ENCODE measurements at regions not wholly inside any gene's neighbourhood (a gene's known extent, or its start where the extent isn't known, plus 50 kb on each side); places are given as distances from the start of the nearest gene placed in this dataset.

GRCh38 chr1:69081668-69082067 lies 486.1 kb upstream of the LRRC7 start:
- Histone ChIP-seq H3K27me3 (ENCODE audit: control insufficient read depth in 3 of 3, insufficient read depth in 3 of 3, low read length in 2 of 3) (no peaks in the 10 kb centered on the region), H3K9me3 (ENCODE audit: control insufficient read depth in 4 of 4, insufficient read depth in 3 of 4, low read length in 3 of 4) (no peaks in the 10 kb centered on the region), H3K36me3 (ENCODE audit: control insufficient read depth in 4 of 4, insufficient read depth in 4 of 4, low read length in 4 of 4) (no peaks in the 10 kb centered on the region), H3K4me1 (ENCODE audit: control insufficient read depth in 5 of 5, insufficient read depth in 5 of 5, low read length in 5 of 5) (peaks cover 0 to 5% (median 0%) of the 10 kb centered on the region in 5 donors), H3K4me3 (no peak overlapping the region), H3K9ac (ENCODE audit: insufficient read depth in 1 of 2, low read length in 2 of 2) (no peak overlapping the region), H3K27ac (ENCODE audit: low read depth in 1 of 2, low read length in 1 of 2) (no peak overlapping the region)
- ATAC-seq (ENCODE audit: insufficient read depth, low FRiP score) = no peak
- 55 to 65% methylated on average over 3 of the region's 3 CpGs for WGBS, 2 donors
- DNase-seq = peak in 2 of 3 donors; percentile 61 to 66
- TF ChIP-seq CTCF (IDR thresholded peaks at IDR 0.05; ENCODE audit: control extremely low read depth, extremely low read depth) = no peak

- H3K9ac ChIP-seq (ENCODE audit: insufficient read depth in 1 of 2, low read length in 2 of 2) = no peak overlapping the region
- no peak for ATAC-seq (ENCODE audit: insufficient read depth, low FRiP score)
- peak in 2 of 3 donors; percentile 17 to 42 for DNase-seq
- peaks cover 0 to 5% (median 0%) of the 10 kb centered on the region in 5 donors for H3K4me1 ChIP-seq (ENCODE audit: control insufficient read depth in 5 of 5, insufficient read depth in 5 of 5, low read length in 5 of 5)
- no peak overlapping the region for H3K27ac ChIP-seq (ENCODE audit: low read depth in 1 of 2, low read length in 1 of 2)
- no peaks in the 10 kb centered on the region for H3K27me3 ChIP-seq (ENCODE audit: control insufficient read depth in 3 of 3, insufficient read depth in 3 of 3, low read length in 2 of 3)
- H3K9me3 ChIP-seq (ENCODE audit: control insufficient read depth in 4 of 4, insufficient read depth in 3 of 4, low read length in 3 of 4) = no peaks in the 10 kb centered on the region
- no peak for TF ChIP-seq CTCF (IDR thresholded peaks at IDR 0.05; ENCODE audit: control extremely low read depth, extremely low read depth)
- WGBS, 2 donors = 53 to 69% methylated on average over 4 of the region's 4 CpGs
- H3K36me3 ChIP-seq (ENCODE audit: control insufficient read depth in 4 of 4, insufficient read depth in 4 of 4, low read length in 4 of 4) = no peaks in the 10 kb centered on the region
- no peak overlapping the region for H3K4me3 ChIP-seq
Measured at GRCh38 chr1:69082312-69082711, 485.4 kb upstream of the LRRC7 start.

DNA sequence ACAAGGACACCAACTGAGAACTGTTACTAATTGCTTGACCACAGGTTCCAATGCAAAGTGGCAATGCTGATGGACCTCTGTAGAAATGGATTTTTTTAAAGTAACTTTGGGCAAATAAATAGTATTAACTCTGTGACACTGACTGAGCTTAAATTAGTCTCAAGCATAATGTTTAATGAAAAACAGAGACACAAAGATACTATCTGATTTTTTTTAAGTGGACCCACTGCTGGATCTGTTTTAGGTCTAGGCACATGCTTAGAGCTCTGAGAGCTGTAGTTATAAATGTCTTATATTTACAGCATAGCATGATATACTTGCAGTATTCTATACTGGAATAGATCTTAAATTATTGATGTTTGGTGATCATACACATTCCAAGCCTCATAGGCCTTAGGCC lies 481.6 kb upstream of the LRRC7 start:
- no peaks in the 10 kb centered on the region for H3K36me3 ChIP-seq (ENCODE audit: control insufficient read depth in 4 of 4, insufficient read depth in 4 of 4, low read length in 4 of 4)

More for the DNA sequence above, 481.6 kb upstream of the LRRC7 start:
- ATAC-seq (ENCODE audit: insufficient read depth, low FRiP score) (no peak), DNase-seq (no peak)
- Histone ChIP-seq H3K4me1 (ENCODE audit: control insufficient read depth in 5 of 5, insufficient read depth in 5 of 5, low read length in 5 of 5) (peaks cover 0 to 5% (median 0%) of the 10 kb centered on the region in 5 donors), H3K9me3 (ENCODE audit: control insufficient read depth in 4 of 4, insufficient read depth in 3 of 4, low read length in 3 of 4) (peaks cover 0 to 4% (median under 1%) of the 10 kb centered on the region in 4 donors), H3K27me3 (ENCODE audit: control insufficient read depth in 3 of 3, insufficient read depth in 3 of 3, low read length in 2 of 3) (no peaks in the 10 kb centered on the region), H3K4me3 (no peak overlapping the region), H3K27ac (ENCODE audit: low read depth in 1 of 2, low read length in 1 of 2) (no peak overlapping the region), H3K9ac (ENCODE audit: insufficient read depth in 1 of 2, low read length in 2 of 2) (no peak overlapping the region)
- TF ChIP-seq CTCF (IDR thresholded peaks at IDR 0.05; ENCODE audit: control extremely low read depth, extremely low read depth) = no peak
